Suprapubic skin (tissue), 4 donors: ENCODE measurements at regions not wholly inside any gene's neighbourhood (a gene's known extent, or its start where the extent isn't known, plus 50 kb on each side); places are given as distances from the start of the nearest gene placed in this dataset.

Experiments
- DNase-seq, 2 donors: peaks; one replicate each; pipeline ENCODE4 v3.0.0-alpha.2; 2019; ENCODE audit warnings: low spot score in 2 of 2
- H3K27ac ChIP-seq: fragments of 200-600 bp; sonication (generic); one replicate; pipeline ENCODE4 v1.5.1; 2019
- H3K27me3 ChIP-seq: fragments of 200-600 bp; sonication (generic); one replicate; pipeline ENCODE4 v1.5.1; 2019
- H3K36me3 ChIP-seq: fragments of 200-600 bp; sonication (generic); one replicate; pipeline ENCODE4 v1.5.1; 2019
- H3K4me1 ChIP-seq: fragments of 200-600 bp; sonication (generic); one replicate; pipeline ENCODE4 v1.5.1; 2019
- H3K4me3 ChIP-seq: fragments of 200-600 bp; sonication (generic); one replicate; pipeline ENCODE4 v1.5.1; 2019; ENCODE audit warnings: mild to moderate bottlenecking
- H3K9me3 ChIP-seq: fragments of 200-600 bp; sonication (generic); one replicate; pipeline ENCODE4 v1.5.1; 2019
- EP300 ChIP-seq: sonication (generic); formaldehyde crosslinking; IDR thresholded peaks from one replicate; pipeline ENCODE4 v1.6.1; 2017; ENCODE audit warnings: antibody characterized with exemption
- POLR2A ChIP-seq, 2 donors: fragments of 450-650 bp; IDR thresholded peaks; one replicate each; pipeline ENCODE4 v1.6.1; 2017; ENCODE audit warnings: antibody characterized with exemption in 2 of 2, mild to moderate bottlenecking in 2 of 2, moderate library complexity in 2 of 2
- POLR2AphosphoS5 ChIP-seq, 3 donors: sonication (generic); formaldehyde crosslinking; IDR thresholded peaks; one replicate each; pipeline ENCODE4 v1.6.1; 2017; ENCODE audit warnings: antibody characterized with exemption in 3 of 3
- WGBS: methylation state at CpG from one replicate; pipeline ENCODE4 v1.1.5; 2018; 5-methylcytosine and 5-hydroxymethylcytosine counted together
- TF ChIP-seq, protein P1 (sequence below), 2 donors: fragments of 200-600 bp in 1 of 2; fragments of 450-650 bp in 1 of 2; sonication (generic) in 1 of 2; IDR thresholded peaks; one replicate each; pipeline ENCODE4 v1.5.1; 2016 to 2019; ENCODE audit warnings: antibody characterized with exemption in 2 of 2, mild to moderate bottlenecking in 1 of 2, moderate library complexity in 1 of 2

DNA sequence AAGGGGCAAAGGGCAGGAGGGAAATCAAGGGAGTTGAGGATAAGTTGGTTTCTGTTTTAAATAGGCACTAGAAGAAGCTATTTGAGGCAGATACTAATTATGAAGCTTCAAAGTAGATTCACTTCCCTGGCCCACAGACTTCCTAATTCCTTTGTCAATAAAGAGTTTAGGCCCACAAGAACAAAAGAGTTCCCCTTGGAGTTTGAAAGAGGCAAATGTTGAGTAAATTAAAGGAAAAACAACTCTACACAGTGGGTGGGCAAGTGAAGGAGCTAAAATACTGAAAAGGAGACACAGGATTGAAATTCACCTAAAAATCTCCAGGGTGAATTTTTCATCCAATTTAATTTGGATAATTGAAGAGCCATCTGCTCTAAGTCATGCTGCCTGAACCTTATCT is 411.7 kb upstream of the RORA start:
- Histone ChIP-seq H3K9me3 (no peaks in the 10 kb centered on the region), H3K27me3 (peaks cover 5% of the 10 kb centered on the region), H3K27ac (no peak overlapping the region), H3K4me3 (no peak overlapping the region), H3K36me3 (no peaks in the 10 kb centered on the region), H3K4me1 (no peaks in the 10 kb centered on the region)
- DNase-seq: no peak
- no peak for TF ChIP-seq POLR2A (IDR thresholded peaks at IDR 0.05)
- TF ChIP-seq, protein P1, sequence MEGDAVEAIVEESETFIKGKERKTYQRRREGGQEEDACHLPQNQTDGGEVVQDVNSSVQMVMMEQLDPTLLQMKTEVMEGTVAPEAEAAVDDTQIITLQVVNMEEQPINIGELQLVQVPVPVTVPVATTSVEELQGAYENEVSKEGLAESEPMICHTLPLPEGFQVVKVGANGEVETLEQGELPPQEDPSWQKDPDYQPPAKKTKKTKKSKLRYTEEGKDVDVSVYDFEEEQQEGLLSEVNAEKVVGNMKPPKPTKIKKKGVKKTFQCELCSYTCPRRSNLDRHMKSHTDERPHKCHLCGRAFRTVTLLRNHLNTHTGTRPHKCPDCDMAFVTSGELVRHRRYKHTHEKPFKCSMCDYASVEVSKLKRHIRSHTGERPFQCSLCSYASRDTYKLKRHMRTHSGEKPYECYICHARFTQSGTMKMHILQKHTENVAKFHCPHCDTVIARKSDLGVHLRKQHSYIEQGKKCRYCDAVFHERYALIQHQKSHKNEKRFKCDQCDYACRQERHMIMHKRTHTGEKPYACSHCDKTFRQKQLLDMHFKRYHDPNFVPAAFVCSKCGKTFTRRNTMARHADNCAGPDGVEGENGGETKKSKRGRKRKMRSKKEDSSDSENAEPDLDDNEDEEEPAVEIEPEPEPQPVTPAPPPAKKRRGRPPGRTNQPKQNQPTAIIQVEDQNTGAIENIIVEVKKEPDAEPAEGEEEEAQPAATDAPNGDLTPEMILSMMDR (IDR thresholded peaks at IDR 0.05): no peak
- TF ChIP-seq EP300: no peak
- no peak for TF ChIP-seq POLR2AphosphoS5 (IDR thresholded peaks at IDR 0.05)

DNA sequence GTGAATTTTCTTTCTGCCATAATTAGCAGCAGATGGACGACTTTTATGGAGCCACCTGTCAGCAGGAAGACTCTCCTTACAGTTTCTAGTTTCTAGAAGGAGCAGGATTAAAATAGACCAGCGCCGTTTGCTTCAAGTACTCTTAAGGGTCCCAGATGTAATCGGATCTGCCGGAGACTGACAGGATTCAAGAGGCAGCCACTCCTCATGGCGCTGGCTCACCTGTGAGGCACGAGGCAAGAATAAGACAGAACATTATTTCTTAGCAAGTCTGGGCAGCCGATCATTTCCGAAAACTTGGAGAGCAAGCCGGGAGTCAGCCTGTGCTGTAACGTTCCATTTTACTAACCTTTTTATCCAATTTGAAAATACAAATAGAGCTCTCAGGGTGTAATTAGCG is 410.4 kb upstream of the RORA start:
- H3K4me1 ChIP-seq: no peaks in the 10 kb centered on the region
- DNase-seq: no peak
- WGBS: 47% methylated on average over 12 of the region's 12 CpGs
- H3K36me3 ChIP-seq: no peaks in the 10 kb centered on the region
- H3K27me3 ChIP-seq: peaks cover 5% of the 10 kb centered on the region
- H3K4me3 ChIP-seq: no peak overlapping the region
- H3K9me3 ChIP-seq: no peaks in the 10 kb centered on the region
- TF ChIP-seq EP300 (no peak), POLR2A (IDR thresholded peaks at IDR 0.05) (no peak), POLR2AphosphoS5 (IDR thresholded peaks at IDR 0.05) (no peak)
- TF ChIP-seq, protein P1 (IDR thresholded peaks at IDR 0.05): no peak
- no peak overlapping the region for H3K27ac ChIP-seq

DNA sequence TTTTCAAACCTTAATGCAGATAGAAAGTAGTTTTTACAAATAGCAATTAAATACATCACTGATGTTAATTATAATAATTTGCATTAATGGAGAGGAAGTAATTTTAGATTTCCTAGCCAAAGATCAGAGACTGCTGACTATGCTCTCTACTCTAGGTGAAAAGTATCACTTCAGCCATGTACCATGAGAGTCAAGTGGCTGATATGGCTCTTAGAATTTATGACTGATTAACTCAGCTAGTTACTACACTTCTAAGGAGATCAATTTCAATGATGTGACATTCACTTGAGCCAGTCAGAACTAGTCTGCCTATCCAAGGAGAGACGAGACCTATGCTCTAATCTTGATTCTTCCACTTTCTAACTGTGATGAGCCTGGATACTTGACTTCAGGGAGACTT is 405.7 kb upstream of the RORA start:
- no peaks in the 10 kb centered on the region for H3K36me3 ChIP-seq
- no peak for DNase-seq
- TF ChIP-seq POLR2AphosphoS5 (IDR thresholded peaks at IDR 0.05) (no peak), POLR2A (IDR thresholded peaks at IDR 0.05) (no peak), EP300 (no peak)
- TF ChIP-seq, protein P1 (IDR thresholded peaks at IDR 0.05): no peak
- no peak overlapping the region for H3K27ac ChIP-seq
- H3K4me1 ChIP-seq: no peaks in the 10 kb centered on the region
- no peaks in the 10 kb centered on the region for H3K9me3 ChIP-seq
- H3K4me3 ChIP-seq: no peak overlapping the region
- WGBS: 79% methylated on average over 1 of the region's 1 CpG
- H3K27me3 ChIP-seq: peaks cover 9% of the 10 kb centered on the region

DNA sequence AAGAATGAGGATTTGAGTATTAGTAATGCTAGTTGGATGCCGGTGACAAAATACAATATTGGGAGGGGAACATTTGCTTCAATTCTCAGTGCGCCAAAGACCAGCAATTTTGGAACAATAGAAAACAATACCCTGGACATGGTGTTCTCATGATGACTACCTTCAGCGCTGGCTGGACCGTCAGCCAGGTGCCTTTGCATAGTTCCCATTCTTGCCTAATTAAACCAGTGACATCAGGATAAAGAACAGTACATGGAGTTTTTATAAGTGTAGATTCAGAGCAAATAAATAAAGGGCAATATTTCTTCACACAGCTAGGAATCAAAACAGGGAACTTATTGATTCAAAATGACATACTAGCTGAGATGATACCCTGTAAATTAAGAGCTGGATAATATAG is 404.8 kb upstream of the RORA start:
- Histone ChIP-seq H3K4me3 (no peak overlapping the region), H3K9me3 (no peaks in the 10 kb centered on the region), H3K36me3 (no peaks in the 10 kb centered on the region), H3K27me3 (peaks cover 6% of the 10 kb centered on the region), H3K27ac (no peak overlapping the region), H3K4me1 (no peaks in the 10 kb centered on the region)
- 92% methylated on average over 4 of the region's 4 CpGs for WGBS
- TF ChIP-seq EP300 (no peak), POLR2A (IDR thresholded peaks at IDR 0.05) (no peak), POLR2AphosphoS5 (IDR thresholded peaks at IDR 0.05) (no peak)
- TF ChIP-seq, protein P1 (IDR thresholded peaks at IDR 0.05): no peak
- DNase-seq: no peak

DNA sequence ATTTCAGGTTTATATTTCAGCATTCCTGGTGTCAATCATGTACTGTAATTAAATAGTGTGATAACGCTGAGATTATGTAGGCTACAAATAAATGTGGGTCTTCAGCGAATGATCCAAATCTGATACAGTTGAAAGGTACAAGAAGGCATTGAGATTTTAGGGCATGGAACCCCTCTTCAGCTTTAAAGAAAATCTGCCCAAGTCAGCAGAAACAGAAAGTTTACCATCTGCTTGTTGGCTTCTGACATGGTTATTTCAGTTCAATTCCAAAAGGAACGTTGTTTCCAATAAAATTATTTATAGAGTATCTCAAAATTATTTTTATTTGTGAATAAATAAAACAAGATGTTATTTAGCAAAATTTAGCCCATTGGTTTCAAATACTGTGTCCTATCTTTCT is 400.2 kb upstream of the RORA start:
- WGBS: 66% methylated on average over 3 of the region's 3 CpGs
- Histone ChIP-seq H3K4me1 (no peaks in the 10 kb centered on the region), H3K27ac (no peak overlapping the region), H3K36me3 (no peaks in the 10 kb centered on the region), H3K9me3 (no peaks in the 10 kb centered on the region), H3K4me3 (no peak overlapping the region), H3K27me3 (peaks cover 6% of the 10 kb centered on the region)
- TF ChIP-seq POLR2A (IDR thresholded peaks at IDR 0.05) (no peak), EP300 (no peak), POLR2AphosphoS5 (IDR thresholded peaks at IDR 0.05) (no peak)
- TF ChIP-seq, protein P1 (IDR thresholded peaks at IDR 0.05): no peak
- no peak for DNase-seq
